Endodermal cell (in vitro differentiated cells): ENCODE measurements at regions not wholly inside any gene's neighbourhood (a gene's known extent, or its start where the extent isn't known, plus 50 kb on each side); places are given as distances from the start of the nearest gene placed in this dataset.

Experiments used
- DNase-seq: peaks from one replicate; pipeline ENCODE4 v3.0.0-alpha.2; 2017
- H3K27ac ChIP-seq: 2 replicates; pipeline ENCODE4 v1.5.1; 2013; ENCODE audit warnings: mild to moderate bottlenecking, low read depth, low read length, moderate library complexity
- H3K27me3 ChIP-seq: 2 replicates; pipeline ENCODE4 v1.6.1; 2013; ENCODE audit warnings: mild to moderate bottlenecking, low read length, moderate library complexity; ENCODE audit not compliant: insufficient read depth, control insufficient read depth, poor library complexity, severe bottlenecking
- H3K36me3 ChIP-seq: 2 replicates; pipeline ENCODE4 v1.7.0; 2013; ENCODE audit warnings: mild to moderate bottlenecking, low read length, moderate library complexity; ENCODE audit not compliant: control insufficient read depth, insufficient read depth
- H3K4me1 ChIP-seq: one replicate; pipeline ENCODE4 v1.7.0; 2013; ENCODE audit warnings: low read length; ENCODE audit not compliant: control insufficient read depth, insufficient read depth
- H3K4me3 ChIP-seq: 2 replicates; pipeline ENCODE4 v1.5.1; 2013; ENCODE audit warnings: mild to moderate bottlenecking, low read length, moderate library complexity
- H3K9ac ChIP-seq: 2 replicates; pipeline ENCODE4 v1.6.1; 2013; ENCODE audit warnings: mild to moderate bottlenecking, low read length, moderate library complexity; ENCODE audit not compliant: poor library complexity, severe bottlenecking; ENCODE audit errors: extremely low read depth
- H3K9me3 ChIP-seq: 2 replicates; pipeline ENCODE4 v1.6.1; 2013; ENCODE audit warnings: mild to moderate bottlenecking, low read length, moderate library complexity; ENCODE audit not compliant: control insufficient read depth
- H3K27ac Mint-ChIP-seq: 2 replicates; pipeline ENCODE4 v1.8.0; 2020; ENCODE audit warnings: mixed read lengths
- H3K27me3 Mint-ChIP-seq: 2 replicates; pipeline ENCODE4 v1.8.0; 2021; ENCODE audit warnings: mild to moderate bottlenecking, mixed read lengths; ENCODE audit not compliant: insufficient read depth
- H3K36me3 Mint-ChIP-seq: 2 replicates; pipeline ENCODE4 v1.8.0; 2020; ENCODE audit warnings: low read depth, mixed read lengths
- H3K4me1 Mint-ChIP-seq: 2 replicates; pipeline ENCODE4 v1.8.0; 2020; ENCODE audit warnings: mixed read lengths
- H3K4me3 Mint-ChIP-seq: 2 replicates; pipeline ENCODE4 v1.8.0; 2020; ENCODE audit warnings: mild to moderate bottlenecking, moderate library complexity, mixed read lengths
- H3K9me3 Mint-ChIP-seq: 2 replicates; pipeline ENCODE4 v1.8.0; 2020; ENCODE audit warnings: mild to moderate bottlenecking, mixed read lengths
- CTCF ChIP-seq: fragments of 200-600 bp; sonication (generic); conservative IDR thresholded peaks from 2 replicates; pipeline ENCODE4 v1.5.0; 2021; ENCODE audit warnings: antibody characterized with exemption, mild to moderate bottlenecking
- WGBS, 2 experiments: methylation state at CpG; one replicate each; pipeline versions ENCODE4 v1.1.5 to v1.1.7; 2013; ENCODE audit warnings: missing lambda C conversion rate in 2 of 2, mixed read lengths in 1 of 2; ENCODE audit not compliant: insufficient coverage in 1 of 2, insufficient read length in 1 of 2; 5-methylcytosine and 5-hydroxymethylcytosine counted together

- Histone ChIP-seq H3K27ac (no peak overlapping the region), H3K9me3 (peaks cover 7% of the 10 kb centered on the region), H3K9ac (no peak overlapping the region), H3K4me3 (no peak overlapping the region), H3K4me1 (no peaks in the 10 kb centered on the region), H3K27me3 (no peaks in the 10 kb centered on the region), H3K36me3 (no peaks in the 10 kb centered on the region)
- no peak for TF ChIP-seq CTCF
- Mint-ChIP-seq H3K9me3 (no peaks in the 10 kb centered on the region), H3K27me3 (no peaks in the 10 kb centered on the region), H3K36me3 (no peaks in the 10 kb centered on the region), H3K4me3 (no peak overlapping the region), H3K4me1 (peaks cover 10% of the 10 kb centered on the region), H3K27ac (no peak overlapping the region)
- DNase-seq, result no peak
- WGBS, 2 experiments, result 94% methylated on average over 1 of the region's 1 CpG; no CpG with 5 or more reads in 1 of the 2 experiments
Observed at GRCh38 chr2:234267534-234267933, 217.0 kb downstream of the SPP2 start.

DNA sequence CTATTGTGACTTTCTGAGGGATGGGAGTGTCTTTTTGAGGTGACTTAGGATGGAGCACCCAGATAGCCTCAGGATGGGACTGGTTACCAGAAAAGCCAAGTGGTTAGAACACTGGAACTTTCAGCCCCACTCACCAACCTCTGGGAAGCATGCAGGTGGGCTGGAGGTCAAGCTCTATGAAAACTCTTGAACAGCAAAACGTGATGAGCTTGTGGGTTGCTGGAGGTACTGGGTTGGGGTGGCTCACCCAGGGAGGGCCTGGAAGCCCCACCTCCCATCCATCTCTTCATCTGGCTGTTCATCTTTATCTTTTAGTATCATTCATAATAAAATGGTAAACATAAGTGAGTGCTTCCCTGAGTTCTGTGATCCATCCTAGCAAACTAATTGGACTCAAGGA lies 216.4 kb downstream of the SPP2 start:
- 73% methylated on average over 1 of the region's 1 CpG; no CpG with 5 or more reads in 1 of the 2 experiments for WGBS, 2 experiments
- peaks cover 7% of the 10 kb centered on the region for H3K9me3 ChIP-seq
- no peak for DNase-seq
- no peak overlapping the region for H3K27ac ChIP-seq
- H3K27me3 Mint-ChIP-seq, result no peaks in the 10 kb centered on the region
- no peaks in the 10 kb centered on the region for H3K27me3 ChIP-seq
- H3K27ac Mint-ChIP-seq, result no peak overlapping the region
- no peaks in the 10 kb centered on the region for H3K36me3 Mint-ChIP-seq
- peaks cover 10% of the 10 kb centered on the region for H3K4me1 Mint-ChIP-seq
- H3K4me3 Mint-ChIP-seq, result no peak overlapping the region
- no peaks in the 10 kb centered on the region for H3K36me3 ChIP-seq
- no peak for TF ChIP-seq CTCF
- H3K9ac ChIP-seq, result no peak overlapping the region
- H3K9me3 Mint-ChIP-seq, result no peaks in the 10 kb centered on the region
- H3K4me3 ChIP-seq, result no peak overlapping the region
- H3K4me1 ChIP-seq, result no peaks in the 10 kb centered on the region

- no peak overlapping the region for H3K4me3 Mint-ChIP-seq
- Histone ChIP-seq H3K4me3 (no peak overlapping the region), H3K9me3 (peaks cover 7% of the 10 kb centered on the region), H3K27ac (no peak overlapping the region), H3K4me1 (no peaks in the 10 kb centered on the region), H3K36me3 (no peaks in the 10 kb centered on the region), H3K27me3 (no peaks in the 10 kb centered on the region), H3K9ac (no peak overlapping the region)
- peaks cover 10% of the 10 kb centered on the region for H3K4me1 Mint-ChIP-seq
- H3K36me3 Mint-ChIP-seq, result no peaks in the 10 kb centered on the region
- DNase-seq, result no peak
- TF ChIP-seq CTCF, result no peak
- no peaks in the 10 kb centered on the region for H3K9me3 Mint-ChIP-seq
- no peak overlapping the region for H3K27ac Mint-ChIP-seq
- 90 to 91% methylated on average over 2 of the region's 2 CpGs for WGBS, 2 experiments
- H3K27me3 Mint-ChIP-seq, result no peaks in the 10 kb centered on the region
Observed at GRCh38 chr2:234265206-234265605, 214.7 kb downstream of the SPP2 start.
